GM12865 (cell line): ENCODE measurements at regions not wholly inside any gene's neighbourhood (a gene's known extent, or its start where the extent isn't known, plus 50 kb on each side); places are given as distances from the start of the nearest gene placed in this dataset.
A peak's percentile ranks its signal among the peaks of the same experiment; 100 is the strongest.

Source experiments
- DNase-seq: peaks from one replicate; pipeline ENCODE4 v3.0.0; 2010; ENCODE audit warnings: low read depth
- H3K4me3 ChIP-seq: 2 replicates; pipeline ENCODE4 v1.5.1; 2011; ENCODE audit warnings: mild to moderate bottlenecking, low read depth, low read length, control low read depth
- TF ChIP-seq, protein P1 (sequence below): IDR thresholded peaks from 2 replicates; pipeline ENCODE4 v1.5.1; 2011; ENCODE audit warnings: low read length, control low read depth, low read depth, inconsistent platforms; ENCODE audit not compliant: insufficient read depth; ENCODE audit errors: missing control alignments

DNA sequence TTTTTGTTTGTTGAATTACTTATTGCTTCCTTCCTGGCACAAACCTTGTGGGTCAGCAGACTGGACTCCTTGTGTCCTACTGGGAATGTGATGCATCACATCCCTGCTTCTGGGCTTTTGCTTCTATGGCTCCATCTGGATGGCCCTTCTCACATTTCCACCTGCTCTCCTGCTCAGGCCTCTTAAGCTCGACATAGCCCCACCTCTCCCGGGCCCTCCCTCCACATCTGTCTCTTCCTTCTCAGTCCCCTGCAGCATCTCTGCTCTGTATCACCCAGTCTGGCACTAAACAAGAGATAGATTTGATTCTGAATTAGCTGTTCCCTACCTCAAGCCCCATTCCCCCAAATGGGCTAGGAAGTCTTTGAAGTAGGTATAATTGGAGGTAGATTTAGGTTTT, 356.8 kb downstream of the DHX35 start:
- TF ChIP-seq, protein P1, sequence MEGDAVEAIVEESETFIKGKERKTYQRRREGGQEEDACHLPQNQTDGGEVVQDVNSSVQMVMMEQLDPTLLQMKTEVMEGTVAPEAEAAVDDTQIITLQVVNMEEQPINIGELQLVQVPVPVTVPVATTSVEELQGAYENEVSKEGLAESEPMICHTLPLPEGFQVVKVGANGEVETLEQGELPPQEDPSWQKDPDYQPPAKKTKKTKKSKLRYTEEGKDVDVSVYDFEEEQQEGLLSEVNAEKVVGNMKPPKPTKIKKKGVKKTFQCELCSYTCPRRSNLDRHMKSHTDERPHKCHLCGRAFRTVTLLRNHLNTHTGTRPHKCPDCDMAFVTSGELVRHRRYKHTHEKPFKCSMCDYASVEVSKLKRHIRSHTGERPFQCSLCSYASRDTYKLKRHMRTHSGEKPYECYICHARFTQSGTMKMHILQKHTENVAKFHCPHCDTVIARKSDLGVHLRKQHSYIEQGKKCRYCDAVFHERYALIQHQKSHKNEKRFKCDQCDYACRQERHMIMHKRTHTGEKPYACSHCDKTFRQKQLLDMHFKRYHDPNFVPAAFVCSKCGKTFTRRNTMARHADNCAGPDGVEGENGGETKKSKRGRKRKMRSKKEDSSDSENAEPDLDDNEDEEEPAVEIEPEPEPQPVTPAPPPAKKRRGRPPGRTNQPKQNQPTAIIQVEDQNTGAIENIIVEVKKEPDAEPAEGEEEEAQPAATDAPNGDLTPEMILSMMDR = no peak
- no peak for DNase-seq
- no peak overlapping the region for H3K4me3 ChIP-seq

DNA sequence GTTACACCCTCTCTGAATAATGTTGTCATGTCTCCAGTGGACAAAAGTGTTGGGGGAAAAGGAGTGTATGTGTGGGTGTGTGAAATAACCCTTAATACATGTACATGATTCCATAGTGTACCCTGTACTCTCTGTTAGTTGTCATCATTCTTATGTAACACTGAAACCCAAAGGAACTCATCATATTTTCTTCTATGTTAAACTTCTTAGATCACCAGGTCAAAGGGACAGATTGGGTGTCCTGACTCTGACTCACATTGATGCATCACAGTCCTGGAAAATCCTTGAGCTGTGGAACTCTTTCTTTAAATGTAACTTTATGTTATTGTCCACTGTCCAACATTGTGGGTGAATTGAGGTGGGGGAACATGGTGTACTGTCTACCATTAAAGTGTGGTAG, 350.5 kb downstream of the DHX35 start:
- H3K4me3 ChIP-seq = no peak overlapping the region
- TF ChIP-seq, protein P1 = no peak
- DNase-seq = no peak

DNA sequence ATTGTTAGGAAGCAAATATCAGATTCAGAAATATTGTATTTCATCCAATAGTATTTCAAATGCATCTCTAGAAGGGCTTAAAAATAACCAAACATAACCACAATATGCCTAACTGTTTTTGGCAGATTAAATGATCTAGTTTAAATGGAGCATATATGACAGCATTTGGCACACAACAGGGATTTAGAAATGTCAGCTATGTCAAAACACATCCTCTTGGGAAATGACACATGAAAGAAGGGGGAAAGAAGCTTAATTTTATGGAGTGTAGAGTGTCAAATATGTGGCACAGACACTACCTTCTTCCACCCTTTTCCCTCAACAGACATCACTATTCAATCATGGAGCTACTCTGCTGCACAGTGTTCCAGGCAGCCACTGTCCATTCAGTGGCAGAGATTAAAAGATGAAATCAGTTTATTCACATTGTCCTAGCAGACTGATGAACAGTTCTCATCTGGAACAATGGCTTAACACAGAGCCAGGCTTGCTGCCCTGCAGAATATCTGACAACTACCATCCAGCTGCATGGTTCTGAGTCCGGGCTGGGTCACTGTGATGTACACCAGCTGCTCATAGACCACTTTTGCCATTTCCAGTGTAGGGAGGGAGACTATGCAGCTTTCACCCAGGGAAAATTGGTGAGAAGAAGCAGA, 349.8 kb downstream of the DHX35 start:
- no peak for DNase-seq
- no peak overlapping the region for H3K4me3 ChIP-seq
- TF ChIP-seq, protein P1 = no peak

DNA sequence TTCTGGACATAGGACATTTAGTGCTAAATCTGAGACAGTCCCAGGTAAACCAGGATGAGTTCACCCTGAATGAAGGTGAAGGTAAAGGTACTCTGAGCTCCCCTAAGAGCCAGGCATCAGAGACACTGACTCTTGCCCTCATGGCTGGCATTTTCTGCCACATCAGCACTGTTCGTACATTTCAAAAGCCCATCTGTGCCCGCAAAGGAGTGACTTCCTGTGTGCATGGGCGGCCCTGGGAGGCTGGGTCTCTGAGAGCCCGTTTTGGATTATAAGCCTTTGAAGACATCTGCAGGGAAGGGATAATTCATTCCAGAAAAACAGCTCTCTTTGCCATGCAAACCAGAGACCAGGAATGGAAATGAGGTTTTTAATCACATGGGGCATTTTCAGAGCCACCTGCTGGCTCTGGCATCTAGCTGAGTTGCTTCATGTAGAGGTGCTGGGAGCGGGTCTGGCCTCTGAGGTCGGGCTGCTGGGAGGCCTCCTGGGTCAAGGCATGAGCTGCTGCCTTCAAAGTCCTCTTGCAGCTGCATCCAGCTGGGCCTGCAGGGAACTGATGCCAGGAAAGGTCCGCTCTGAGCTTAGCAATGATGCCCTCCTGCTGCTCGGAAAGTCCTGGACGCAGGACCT, 348.3 kb downstream of the DHX35 start:
- DNase-seq = no peak
- H3K4me3 ChIP-seq = no peak overlapping the region
- TF ChIP-seq, protein P1 = no peak

DNA sequence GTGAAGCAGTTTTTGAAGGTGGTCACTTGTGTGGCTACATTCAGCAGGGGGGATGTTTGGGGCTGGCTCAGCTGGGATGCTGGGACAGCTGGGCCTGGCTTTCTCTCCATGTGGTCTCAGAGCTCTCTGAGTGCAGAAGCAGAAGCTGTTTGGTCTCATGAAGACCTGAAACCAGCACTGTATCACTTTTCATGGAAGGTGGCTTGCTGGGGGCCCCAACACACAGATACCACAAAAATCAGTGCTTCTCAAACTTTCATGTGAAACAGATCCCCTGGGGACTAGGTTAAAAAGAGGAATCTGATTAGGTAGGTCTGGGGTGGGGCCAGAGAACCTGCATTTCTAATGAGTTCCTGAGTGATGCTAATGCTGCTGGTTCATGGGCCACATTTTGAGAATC, 347.3 kb downstream of the DHX35 start:
- peak; percentile 23 for DNase-seq
- H3K4me3 ChIP-seq = no peak overlapping the region
- TF ChIP-seq, protein P1 = no peak

DNA sequence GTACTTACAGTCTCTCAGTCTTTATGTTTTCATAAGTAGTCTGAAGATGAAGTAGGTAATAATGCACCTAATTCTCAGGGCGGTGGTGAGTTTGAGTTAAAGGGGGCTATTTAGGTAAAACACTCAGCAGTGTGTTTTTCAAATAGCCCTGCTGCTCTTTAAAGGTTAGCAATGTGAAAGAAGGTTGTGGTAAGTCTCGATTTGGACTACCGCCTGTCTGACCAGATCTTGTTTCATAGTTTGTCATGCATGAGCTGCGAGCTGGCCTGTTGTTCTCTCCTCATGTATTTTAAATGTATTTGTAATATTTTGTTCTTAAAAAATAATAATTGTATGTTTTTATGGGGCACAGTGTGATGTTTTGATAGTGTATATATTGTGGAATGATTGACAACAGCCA, 340.2 kb downstream of the DHX35 start:
- TF ChIP-seq, protein P1 = no peak
- DNase-seq = peak; percentile 34
- no peak overlapping the region for H3K4me3 ChIP-seq

DNA sequence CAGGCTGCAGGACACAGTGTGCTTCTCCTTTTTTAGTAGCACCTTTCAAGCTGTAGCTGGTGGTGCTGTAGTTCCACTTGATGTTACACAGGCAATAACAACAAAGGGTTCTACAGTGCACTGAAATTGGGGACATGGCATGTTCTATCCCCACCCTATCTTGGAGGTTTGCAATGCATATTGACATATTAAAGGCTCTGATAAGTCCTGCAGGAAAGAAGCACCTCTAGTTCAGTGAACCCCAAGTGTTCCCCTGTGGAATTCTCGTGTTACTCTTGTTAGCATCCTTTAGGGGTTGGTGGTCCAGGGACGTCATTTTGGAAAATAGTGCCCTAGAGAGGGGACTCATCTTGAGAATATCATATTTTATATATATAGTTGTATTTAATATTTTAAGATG, 337.6 kb downstream of the DHX35 start:
- TF ChIP-seq, protein P1 = no peak
- DNase-seq = no peak
- no peak overlapping the region for H3K4me3 ChIP-seq
